Erythroblast (primary cell): ENCODE measurements at regions not wholly inside any gene's neighbourhood (a gene's known extent, or its start where the extent isn't known, plus 50 kb on each side); places are given as distances from the start of the nearest gene placed in this dataset.

Source experiments
- DNase-seq, 2 experiments: peaks; one replicate each; lab custom pipeline; 2025; lab: John Stamatoyannopoulos, UW
- GATA1 ChIP-seq: IDR thresholded peaks from 2 replicates; pipeline ENCODE4 v1.6.1; 2011; ENCODE audit warnings: low read depth, mild to moderate bottlenecking, control low read depth, low read length, moderate library complexity
- POLR2A ChIP-seq: IDR thresholded peaks from 2 replicates; pipeline ENCODE4 v1.6.1; 2011; ENCODE audit warnings: mild to moderate bottlenecking, low read length

GRCh38 chr10:56782503-56782902 lies 421.4 kb upstream of the ZWINT start:
- TF ChIP-seq GATA1 (no peak), POLR2A (no peak)
- no peak for DNase-seq

- no peak for TF ChIP-seq POLR2A
- TF ChIP-seq GATA1, result no peak
- no peak for DNase-seq
These were observed 410.3 kb upstream of the ZWINT start for GRCh38 chr10:56771343-56771742.

GRCh38 chr10:56763090-56763489 lies 402.0 kb upstream of the ZWINT start:
- DNase-seq, result no peak
- TF ChIP-seq POLR2A, result no peak
- TF ChIP-seq GATA1, result no peak

- TF ChIP-seq POLR2A, result no peak
- DNase-seq, result no peak
These were observed 384.4 kb upstream of the ZWINT start for GRCh38 chr10:56745490-56745889.

GRCh38 chr10:56728349-56728748 lies 367.3 kb upstream of the ZWINT start:
- no peak for TF ChIP-seq GATA1
- no peak for TF ChIP-seq POLR2A
- no peak for DNase-seq

GRCh38 chr10:56722912-56723311 lies 361.9 kb upstream of the ZWINT start:
- no peak for TF ChIP-seq GATA1
- TF ChIP-seq POLR2A, result no peak
- no peak for DNase-seq

GRCh38 chr10:56715262-56715661 lies 354.2 kb upstream of the ZWINT start:
- DNase-seq, result no peak
- TF ChIP-seq GATA1 (no peak), POLR2A (no peak)

GRCh38 chr10:56698506-56698905 lies 337.4 kb upstream of the ZWINT start:
- TF ChIP-seq POLR2A (no peak), GATA1 (no peak)
- no peak for DNase-seq

- DNase-seq, result no peak
- no peak for TF ChIP-seq POLR2A
- no peak for TF ChIP-seq GATA1
These were observed 318.5 kb upstream of the ZWINT start for GRCh38 chr10:56679578-56679977.

- TF ChIP-seq GATA1, result no peak
- no peak for TF ChIP-seq POLR2A
- DNase-seq, result no peak
These were observed 301.8 kb upstream of the ZWINT start for GRCh38 chr10:56662765-56663447.

GRCh38 chr10:56653289-56653688 lies 292.2 kb upstream of the ZWINT start:
- no peak for TF ChIP-seq GATA1
- no peak for DNase-seq

- DNase-seq, result no peak
- no peak for TF ChIP-seq POLR2A
- TF ChIP-seq GATA1, result no peak
These were observed 285.5 kb upstream of the ZWINT start for GRCh38 chr10:56646329-56647111.

GRCh38 chr10:56633876-56634452 lies 272.9 kb upstream of the ZWINT start:
- no peak for TF ChIP-seq GATA1
- TF ChIP-seq POLR2A, result no peak

GRCh38 chr10:56632537-56632936 lies 271.5 kb upstream of the ZWINT start:
- TF ChIP-seq POLR2A, result no peak
- no peak for TF ChIP-seq GATA1
- no peak for DNase-seq

More at GRCh38 chr10:56633876-56634452, 272.9 kb upstream of the ZWINT start:
- DNase-seq, result no peak
